ENCODE measurements at regions not wholly inside any gene's neighbourhood (a gene's known extent, or its start where the extent isn't known, plus 50 kb on each side); places are given as distances from the start of the nearest gene placed in this dataset.
"Not testable (repeated sequence)": the region's sequence is repeated elsewhere in the genome, so short reads cannot be mapped to it uniquely, and the experiment has no call there.

DNA sequence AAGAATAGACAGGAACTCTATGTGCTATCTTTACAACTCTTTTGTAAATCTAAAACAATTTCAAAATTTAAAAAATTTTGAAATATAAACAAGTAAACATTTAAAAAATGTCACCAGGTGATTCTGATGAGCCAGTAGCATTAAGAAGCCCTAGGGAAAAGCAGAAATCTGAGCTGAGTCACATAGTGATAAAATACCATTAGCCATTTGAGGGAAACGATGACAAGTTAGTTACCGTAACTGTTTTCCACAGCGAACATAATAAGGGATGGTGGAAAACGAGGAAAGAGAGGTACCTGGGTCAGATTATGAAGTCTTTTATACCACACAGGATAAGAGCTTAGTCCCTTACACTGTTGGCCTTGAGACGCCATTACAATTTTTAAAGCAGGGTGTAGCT lies 55.5 kb downstream of the PRR15 start:
- Histone ChIP-seq H3K27ac (ENCODE audit: low read depth, low read length) (no peak overlapping the region), H3K4me3 (ENCODE audit: low read length) (no peak overlapping the region), H3K36me3 (ENCODE audit: control insufficient read depth, insufficient read depth, low read length) (no peaks in the 10 kb centered on the region), H3K4me1 (ENCODE audit: control insufficient read depth, insufficient read depth, low read length) (no peaks in the 10 kb centered on the region), H3K27me3 (ENCODE audit: control insufficient read depth, insufficient read depth, low read length) (no peaks in the 10 kb centered on the region), H3K9ac (ENCODE audit: low read length) (no peak overlapping the region)

DNA sequence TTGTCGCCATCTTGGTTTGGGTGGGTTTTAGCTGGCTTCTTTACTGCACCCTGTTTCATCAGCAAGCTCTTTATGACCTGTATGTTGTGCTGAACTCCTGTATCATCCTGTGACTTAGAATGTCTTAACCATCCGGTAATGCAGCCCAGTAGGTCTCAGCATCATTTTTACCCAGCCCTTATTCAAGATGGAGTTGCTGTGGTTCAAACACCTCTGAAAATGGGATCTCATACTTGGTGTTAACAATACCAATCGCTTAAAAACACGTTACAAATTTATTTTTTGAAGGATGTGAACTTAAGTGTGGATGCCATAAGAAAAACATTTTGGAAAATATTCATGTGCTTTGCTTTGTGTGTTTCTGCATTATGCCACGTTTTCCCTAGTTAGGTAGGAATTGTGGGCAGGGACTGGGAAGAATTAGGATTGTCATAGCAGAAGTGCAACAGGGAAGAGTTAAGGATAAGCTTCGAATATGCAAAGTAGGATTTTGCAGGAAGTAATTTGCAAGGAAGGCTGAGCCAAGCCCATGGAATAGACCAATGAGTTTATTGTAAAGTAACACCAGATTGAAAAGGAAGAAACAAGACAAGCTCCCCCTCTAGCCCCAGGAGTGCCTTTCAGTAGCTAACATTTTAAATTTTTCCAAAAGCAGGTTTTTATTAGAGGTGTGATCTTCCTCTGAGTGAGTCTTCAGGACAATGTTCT lies 56.4 kb downstream of the PRR15 start:
- Histone ChIP-seq H3K27me3 (ENCODE audit: control insufficient read depth, insufficient read depth, low read length) (no peaks in the 10 kb centered on the region), H3K9ac (ENCODE audit: low read length) (no peak overlapping the region), H3K27ac (ENCODE audit: low read depth, low read length) (no peak overlapping the region), H3K4me1 (ENCODE audit: control insufficient read depth, insufficient read depth, low read length) (no peaks in the 10 kb centered on the region), H3K4me3 (ENCODE audit: low read length) (no peak overlapping the region), H3K36me3 (ENCODE audit: control insufficient read depth, insufficient read depth, low read length) (no peaks in the 10 kb centered on the region)

DNA sequence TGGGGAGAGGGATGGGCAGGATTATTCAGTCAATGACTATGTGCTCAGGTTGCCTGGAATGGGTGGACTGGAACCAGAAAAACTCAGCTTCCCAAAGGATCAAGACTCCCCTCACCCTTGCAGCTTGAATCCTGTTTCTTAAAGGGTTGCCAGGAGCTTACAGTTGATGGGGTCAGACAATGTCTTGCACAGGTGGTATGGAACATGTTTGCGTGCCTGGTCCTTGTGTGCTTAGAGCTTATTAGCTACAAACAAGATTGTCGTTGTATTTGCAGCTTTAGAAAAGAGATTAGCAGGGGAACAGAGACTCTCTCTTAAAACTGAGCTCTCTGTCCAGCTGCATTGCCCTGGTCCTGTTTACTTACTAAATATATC lies 56.9 kb downstream of the PRR15 start:
- Histone ChIP-seq H3K4me3 (ENCODE audit: low read length) (no peak overlapping the region), H3K27ac (ENCODE audit: low read depth, low read length) (no peak overlapping the region), H3K27me3 (ENCODE audit: control insufficient read depth, insufficient read depth, low read length) (no peaks in the 10 kb centered on the region), H3K4me1 (ENCODE audit: control insufficient read depth, insufficient read depth, low read length) (no peaks in the 10 kb centered on the region), H3K9ac (ENCODE audit: low read length) (no peak overlapping the region), H3K36me3 (ENCODE audit: control insufficient read depth, insufficient read depth, low read length) (no peaks in the 10 kb centered on the region)

DNA sequence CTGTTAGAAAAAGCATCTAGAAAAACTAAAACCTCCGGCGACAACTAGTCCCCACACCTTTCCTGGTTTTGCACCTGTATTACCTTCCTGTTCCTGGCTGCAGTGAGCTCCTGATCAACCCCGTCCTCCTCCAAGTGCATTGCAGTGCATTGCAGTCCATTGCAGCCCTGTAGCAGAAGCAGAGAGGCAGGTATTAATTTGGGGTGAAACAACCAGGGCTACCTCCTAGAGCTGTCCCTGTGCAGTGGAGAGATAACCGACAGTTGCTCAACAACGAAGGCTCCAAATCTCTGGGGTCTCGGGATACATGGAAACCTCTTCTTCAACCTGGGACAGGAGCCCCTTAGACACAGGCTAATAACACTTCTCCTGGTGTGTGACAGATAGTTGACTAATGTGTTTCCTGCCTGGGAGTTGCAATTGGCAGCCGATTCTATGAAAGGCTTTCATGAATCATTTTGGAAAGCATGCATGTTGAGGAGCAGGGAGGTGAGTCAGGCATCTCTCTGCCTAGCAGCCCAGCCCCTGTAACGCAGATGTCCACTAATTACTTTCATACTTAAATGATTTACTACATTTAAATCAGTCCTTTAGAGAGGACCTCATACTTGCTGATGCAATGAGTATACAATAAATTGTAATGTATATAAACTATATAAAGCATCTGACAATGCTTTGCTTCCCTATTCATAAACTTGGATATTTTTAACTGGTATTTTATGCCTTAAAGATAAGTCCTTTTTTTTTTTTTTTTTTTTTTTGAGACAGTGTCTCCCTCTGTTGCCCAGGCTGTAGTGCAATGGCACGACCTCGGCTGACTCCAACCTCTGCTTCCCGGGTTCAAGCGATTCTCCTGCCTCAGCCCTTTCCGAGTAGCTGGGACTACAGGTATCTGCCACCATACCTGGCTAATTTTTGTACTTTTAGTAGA lies 59.0 kb downstream of the PRR15 start:
- no peaks in the 10 kb centered on the region for H3K36me3 ChIP-seq (ENCODE audit: control insufficient read depth, insufficient read depth, low read length)
- H3K27me3 ChIP-seq (ENCODE audit: control insufficient read depth, insufficient read depth, low read length) = no peaks in the 10 kb centered on the region
- no peak overlapping the region for H3K9ac ChIP-seq (ENCODE audit: low read length)
- H3K4me3 ChIP-seq (ENCODE audit: low read length) = no peak overlapping the region
- H3K27ac ChIP-seq (ENCODE audit: low read depth, low read length) = no peak overlapping the region
- no peaks in the 10 kb centered on the region for H3K4me1 ChIP-seq (ENCODE audit: control insufficient read depth, insufficient read depth, low read length)

DNA sequence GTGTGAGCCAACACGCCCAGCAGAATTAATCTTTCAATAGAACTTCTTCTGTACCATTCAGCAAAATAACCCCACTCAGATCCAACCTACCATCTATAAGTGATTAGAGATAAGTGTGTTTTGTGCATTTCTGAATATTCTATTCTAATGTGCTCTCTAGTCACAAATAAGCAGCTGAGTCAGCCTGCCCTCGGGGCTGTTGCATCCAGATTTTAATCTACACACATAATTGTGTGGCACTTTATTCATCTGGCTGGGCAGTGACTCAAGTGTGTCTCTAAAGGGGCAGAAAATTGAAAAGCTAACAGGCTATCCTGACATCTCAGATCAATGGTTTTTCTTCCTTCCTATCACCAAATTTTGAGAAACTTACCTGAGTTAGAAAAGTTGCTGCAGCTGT lies 60.3 kb downstream of the PRR15 start:
- Histone ChIP-seq H3K27ac (ENCODE audit: low read depth, low read length) (no peak overlapping the region), H3K9ac (ENCODE audit: low read length) (no peak overlapping the region), H3K27me3 (ENCODE audit: control insufficient read depth, insufficient read depth, low read length) (no peaks in the 10 kb centered on the region), H3K4me3 (ENCODE audit: low read length) (no peak overlapping the region), H3K4me1 (ENCODE audit: control insufficient read depth, insufficient read depth, low read length) (no peaks in the 10 kb centered on the region), H3K36me3 (ENCODE audit: control insufficient read depth, insufficient read depth, low read length) (no peaks in the 10 kb centered on the region)

DNA sequence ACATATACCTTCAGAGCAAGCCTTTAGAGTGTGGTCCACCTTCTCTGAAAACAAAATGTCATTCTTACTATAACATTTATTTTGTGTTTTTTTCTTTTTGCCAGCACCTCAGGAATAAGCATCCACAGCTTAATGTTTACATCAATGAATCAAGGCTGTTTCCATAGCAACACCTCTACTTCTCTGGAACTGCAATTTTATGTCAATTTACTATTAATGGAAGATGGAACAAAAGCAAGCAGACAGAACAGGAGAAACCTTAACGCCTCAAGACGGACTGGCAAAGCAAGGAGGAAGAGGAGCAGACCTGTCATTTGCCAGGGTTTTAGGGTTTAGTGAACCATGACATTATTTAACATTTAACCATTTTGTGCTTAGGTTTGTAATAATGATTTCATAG lies 63.1 kb downstream of the PRR15 start:
- H3K4me3 ChIP-seq (ENCODE audit: low read length) = no peak overlapping the region
- H3K4me1 ChIP-seq (ENCODE audit: control insufficient read depth, insufficient read depth, low read length) = no peaks in the 10 kb centered on the region
- no peak overlapping the region for H3K27ac ChIP-seq (ENCODE audit: low read depth, low read length)
- no peaks in the 10 kb centered on the region for H3K27me3 ChIP-seq (ENCODE audit: control insufficient read depth, insufficient read depth, low read length)
- no peaks in the 10 kb centered on the region for H3K36me3 ChIP-seq (ENCODE audit: control insufficient read depth, insufficient read depth, low read length)
- no peak overlapping the region for H3K9ac ChIP-seq (ENCODE audit: low read length)

DNA sequence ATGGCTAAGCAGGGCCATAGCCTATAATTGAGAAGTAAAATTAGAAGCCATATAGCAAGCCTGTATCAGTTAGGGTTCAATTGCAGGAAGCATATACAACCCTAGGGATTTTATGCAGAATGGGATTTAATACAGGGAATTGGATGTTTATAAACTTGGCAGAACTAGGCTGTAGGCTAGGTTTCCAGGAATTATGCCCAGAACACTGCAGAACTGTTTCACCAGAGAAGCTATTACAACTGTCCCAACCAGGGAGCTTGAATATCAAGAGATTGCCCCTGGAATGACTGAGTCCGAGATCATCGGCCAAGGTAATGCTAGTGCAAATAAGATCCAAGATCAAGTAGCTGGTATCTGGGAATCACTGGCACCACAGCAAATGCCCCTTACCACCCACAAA lies 64.0 kb downstream of the PRR15 start:
- H3K27ac ChIP-seq (ENCODE audit: low read depth, low read length) = no peak overlapping the region
- H3K4me1 ChIP-seq (ENCODE audit: control insufficient read depth, insufficient read depth, low read length) = no peaks in the 10 kb centered on the region
- H3K36me3 ChIP-seq (ENCODE audit: control insufficient read depth, insufficient read depth, low read length) = no peaks in the 10 kb centered on the region
- no peak overlapping the region for H3K4me3 ChIP-seq (ENCODE audit: low read length)
- H3K27me3 ChIP-seq (ENCODE audit: control insufficient read depth, insufficient read depth, low read length) = no peaks in the 10 kb centered on the region
- H3K9ac ChIP-seq (ENCODE audit: low read length) = no peak overlapping the region

DNA sequence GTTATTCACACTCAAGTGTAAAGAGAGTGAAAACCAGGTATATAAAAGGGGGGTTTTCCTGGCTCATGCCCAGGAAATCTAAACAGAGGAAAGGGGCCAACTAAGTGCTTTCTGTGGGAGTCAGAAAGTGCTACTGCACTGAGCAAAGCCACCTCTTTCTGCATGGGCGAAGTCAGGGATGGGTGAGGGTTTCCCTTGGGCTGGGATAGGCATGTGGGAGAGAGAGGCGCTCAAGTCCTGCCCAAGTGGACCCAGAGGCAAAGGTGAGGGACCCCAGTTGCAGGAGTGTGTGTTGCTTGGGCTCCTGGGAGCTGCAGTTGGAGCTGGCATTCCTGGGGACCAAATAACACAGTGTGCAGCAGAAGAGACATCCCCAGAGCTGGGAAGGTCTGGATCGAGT lies 65.9 kb downstream of the PRR15 start:
- no peak overlapping the region for H3K4me3 ChIP-seq (ENCODE audit: low read length)
- no peaks in the 10 kb centered on the region for H3K27me3 ChIP-seq (ENCODE audit: control insufficient read depth, insufficient read depth, low read length)
- no peak overlapping the region for H3K27ac ChIP-seq (ENCODE audit: low read depth, low read length)
- H3K36me3 ChIP-seq (ENCODE audit: control insufficient read depth, insufficient read depth, low read length) = no peaks in the 10 kb centered on the region
- H3K9ac ChIP-seq (ENCODE audit: low read length) = no peak overlapping the region
- no peaks in the 10 kb centered on the region for H3K4me1 ChIP-seq (ENCODE audit: control insufficient read depth, insufficient read depth, low read length)

DNA sequence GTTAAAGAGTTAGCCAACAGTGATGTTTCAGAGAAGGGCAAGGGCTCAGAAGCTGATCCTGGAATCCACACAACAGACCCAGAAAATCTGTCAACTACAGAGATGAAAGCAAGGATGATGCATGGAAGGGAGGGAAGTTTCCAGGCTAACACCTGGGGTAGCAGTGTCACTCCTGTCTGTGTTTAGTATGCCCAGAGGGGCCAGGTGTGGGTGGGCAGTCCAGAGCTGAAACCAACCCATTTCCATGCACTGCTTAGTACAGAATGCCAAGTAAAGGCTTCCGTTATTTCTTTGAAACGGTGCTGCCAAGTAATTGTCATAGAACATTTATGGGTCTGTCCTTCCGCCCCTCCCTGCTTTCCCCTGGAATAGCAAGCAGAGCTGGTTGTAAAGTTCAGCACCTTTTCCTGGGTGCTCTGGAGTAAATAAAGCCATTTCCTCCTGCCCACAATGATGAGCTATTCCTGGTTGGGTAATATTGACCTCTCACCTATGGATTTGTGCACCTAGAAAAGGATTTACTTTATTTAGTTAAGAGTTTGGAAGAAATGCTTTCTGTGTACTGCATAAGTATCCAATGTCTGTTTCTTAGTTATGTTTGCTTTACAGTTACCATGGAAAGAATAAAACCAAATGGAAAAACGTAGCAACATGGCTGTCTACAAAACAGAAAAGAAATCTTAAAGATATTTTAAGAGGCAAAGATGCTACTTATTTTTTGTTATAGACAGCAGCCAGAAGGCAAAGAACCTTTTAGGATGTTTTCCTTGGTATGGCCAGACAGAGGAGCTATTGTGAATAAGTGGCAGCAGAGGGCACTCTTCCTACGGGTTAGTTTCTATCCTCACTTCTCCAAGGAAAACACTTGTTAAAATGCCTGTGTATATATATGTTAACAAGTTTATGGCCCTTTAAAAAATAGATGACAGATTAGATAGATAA lies 71.7 kb downstream of the PRR15 start:
- H3K9ac ChIP-seq (ENCODE audit: low read length); H3K27ac ChIP-seq (ENCODE audit: low read depth, low read length); H3K27me3 ChIP-seq (ENCODE audit: control insufficient read depth, insufficient read depth, low read length); H3K4me1 ChIP-seq (ENCODE audit: control insufficient read depth, insufficient read depth, low read length); H3K36me3 ChIP-seq (ENCODE audit: control insufficient read depth, insufficient read depth, low read length); H3K4me3 ChIP-seq (ENCODE audit: low read length): not testable (repeated sequence)

DNA sequence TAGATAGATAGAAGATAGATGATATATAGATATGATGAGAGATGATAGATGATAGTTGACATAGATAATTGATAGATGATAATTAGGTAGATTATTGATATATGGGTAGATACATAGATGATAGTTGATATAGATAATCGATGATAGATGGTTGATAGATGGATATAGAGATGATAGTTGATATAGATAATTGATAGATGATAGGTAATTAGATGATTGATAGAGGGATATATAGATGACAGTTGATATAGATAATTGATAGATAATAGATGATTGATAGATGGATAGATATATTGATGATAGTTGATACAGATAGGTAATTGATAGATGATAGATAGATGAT lies 72.3 kb downstream of the PRR15 start:
- Histone ChIP-seq H3K9ac (ENCODE audit: low read length) (no peak overlapping the region), H3K4me1 (ENCODE audit: control insufficient read depth, insufficient read depth, low read length) (no peaks in the 10 kb centered on the region), H3K27ac (ENCODE audit: low read depth, low read length) (no peak overlapping the region), H3K4me3 (ENCODE audit: low read length) (no peak overlapping the region), H3K27me3 (ENCODE audit: control insufficient read depth, insufficient read depth, low read length) (no peaks in the 10 kb centered on the region), H3K36me3 (ENCODE audit: control insufficient read depth, insufficient read depth, low read length) (no peaks in the 10 kb centered on the region)

DNA sequence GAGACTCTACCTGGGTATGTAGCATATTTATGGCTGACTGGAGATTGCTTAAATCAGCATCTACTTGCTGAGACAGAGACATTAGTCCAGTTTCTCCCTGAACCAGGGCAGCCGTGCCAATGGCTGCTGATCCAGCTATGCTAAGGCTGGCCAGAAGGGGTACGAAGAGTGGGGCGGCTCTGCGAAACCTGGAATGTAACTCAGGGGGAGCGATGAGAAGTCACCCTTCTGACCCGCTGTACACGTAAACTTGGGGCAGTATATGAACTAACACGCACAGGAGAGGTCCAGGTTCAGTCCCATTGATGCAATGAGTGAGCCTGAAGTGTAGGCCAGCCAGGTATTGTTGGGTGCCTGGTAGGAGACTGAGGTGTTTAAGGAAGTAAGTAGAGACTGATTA lies 73.7 kb downstream of the PRR15 start:
- no peaks in the 10 kb centered on the region for H3K36me3 ChIP-seq (ENCODE audit: control insufficient read depth, insufficient read depth, low read length)
- H3K4me1 ChIP-seq (ENCODE audit: control insufficient read depth, insufficient read depth, low read length) = no peaks in the 10 kb centered on the region
- H3K4me3 ChIP-seq (ENCODE audit: low read length) = no peak overlapping the region
- H3K27ac ChIP-seq (ENCODE audit: low read depth, low read length) = no peak overlapping the region
- no peaks in the 10 kb centered on the region for H3K27me3 ChIP-seq (ENCODE audit: control insufficient read depth, insufficient read depth, low read length)
- no peak overlapping the region for H3K9ac ChIP-seq (ENCODE audit: low read length)

DNA sequence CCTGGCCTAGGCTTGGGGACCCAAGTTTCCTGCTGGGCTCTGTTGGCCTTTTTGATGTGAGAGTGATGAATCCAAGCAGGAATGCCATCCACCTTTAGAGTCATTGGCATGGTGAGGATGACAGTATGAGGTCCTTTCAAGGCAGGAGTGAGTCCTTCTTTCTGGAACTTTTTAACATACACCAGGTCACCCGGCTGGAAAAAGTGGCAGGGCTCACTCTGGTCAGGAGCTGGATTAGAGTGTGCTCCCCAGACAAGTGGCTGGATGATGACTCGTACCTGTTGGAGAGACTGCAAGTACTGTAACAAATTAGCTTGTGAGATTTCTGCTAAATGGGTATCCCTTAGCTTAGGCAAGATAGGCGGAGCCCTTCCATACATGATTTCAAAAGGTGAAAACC lies 75.2 kb downstream of the PRR15 start:
- not testable (repeated sequence) for H3K27me3 ChIP-seq (ENCODE audit: control insufficient read depth, insufficient read depth, low read length); H3K4me3 ChIP-seq (ENCODE audit: low read length); H3K27ac ChIP-seq (ENCODE audit: low read depth, low read length); H3K36me3 ChIP-seq (ENCODE audit: control insufficient read depth, insufficient read depth, low read length); H3K4me1 ChIP-seq (ENCODE audit: control insufficient read depth, insufficient read depth, low read length); H3K9ac ChIP-seq (ENCODE audit: low read length)
